Body of pancreas (tissue), 4 donors: ENCODE measurements at regions not wholly inside any gene's neighbourhood (a gene's known extent, or its start where the extent isn't known, plus 50 kb on each side); places are given as distances from the start of the nearest gene placed in this dataset.

ENCODE experiments used
- ATAC-seq: fragments of 150-250 bp; one replicate; pipeline ENCODE4 v1.9.1; 2016
- DNase-seq, 4 donors: peaks; one replicate each; pipeline ENCODE4 v3.0.0-alpha.2; 2019
- H3K27ac ChIP-seq, 4 donors: fragments of 200-600 bp; sonication (generic); 1 replicate in 3 of 4; 2 replicates in 1 of 4; pipeline versions ENCODE4 v1.5.1 to v1.6.1; 2016 to 2019; ENCODE audit warnings: mild to moderate bottlenecking in 1 of 4, mixed read lengths in 1 of 4, moderate library complexity in 1 of 4
- H3K27me3 ChIP-seq, 2 donors: fragments of 200-600 bp; sonication (generic); one replicate each; pipeline ENCODE4 v1.6.0; 2016; ENCODE audit warnings: mild to moderate bottlenecking in 1 of 2
- H3K36me3 ChIP-seq, 2 donors: fragments of 200-600 bp; sonication (generic); replicated peaks in 1 of 2; 2 replicates each; pipeline ENCODE4 v1.5.1; 2016; ENCODE audit warnings: low read depth in 2 of 2; ENCODE audit not compliant: insufficient read depth in 1 of 2
- H3K4me1 ChIP-seq: fragments of 200-600 bp; sonication (generic); one replicate; pipeline ENCODE4 v1.6.0; 2016
- H3K4me3 ChIP-seq, 2 donors: fragments of 200-600 bp; sonication (generic); 1 replicate in 1 of 2; 2 replicates in 1 of 2; pipeline ENCODE4 v1.5.1; 2016 to 2019
- H3K9me3 ChIP-seq, 3 donors: fragments of 200-600 bp; sonication (generic); 1 replicate in 2 of 3; 2 replicates in 1 of 3; pipeline ENCODE4 v1.5.1; 2016
- CTCF ChIP-seq, 7 experiments: fragments of 450-650 bp in 4 of 7; fragments of 200-600 bp in 3 of 7; sonication (generic) in 3 of 7; IDR thresholded peaks; one replicate each; pipeline ENCODE4 v1.5.1; 2016 to 2019; ENCODE audit warnings: antibody characterized with exemption in 7 of 7
- POLR2A ChIP-seq, 3 donors: fragments of 450-650 bp; IDR thresholded peaks; one replicate each; pipeline ENCODE4 v1.6.1; 2016; ENCODE audit warnings: antibody characterized with exemption in 3 of 3, mild to moderate bottlenecking in 2 of 3
- WGBS, 2 donors: methylation state at CpG; one replicate each; pipeline ENCODE4 v1.1.5; 2017; 5-methylcytosine and 5-hydroxymethylcytosine counted together
- intact Hi-C: fragments of 100-400 bp; cut with DNase I; formaldehyde crosslinking; loops from one replicate; pipeline ENCODE4 v1.15.1; 2023

GRCh38 chr6:67642582-67642981, 992.5 kb upstream of the ADGRB3 start:
- DNase-seq (no peak), ATAC-seq (no peak)
- intact Hi-C loops = no loop called here
- Histone ChIP-seq H3K4me1 (no peaks in the 10 kb centered on the region), H3K36me3 (no peaks in the 10 kb centered on the region), H3K27ac (no peak overlapping the region), H3K9me3 (no peaks in the 10 kb centered on the region), H3K4me3 (no peak overlapping the region), H3K27me3 (no peaks in the 10 kb centered on the region)
- WGBS, 2 donors = 38 to 69% methylated on average over 1 of the region's 1 CpG
- TF ChIP-seq CTCF (IDR thresholded peaks at IDR 0.05) = no peak
- TF ChIP-seq POLR2A (IDR thresholded peaks at IDR 0.05) = no peak

- H3K27ac ChIP-seq = no peak overlapping the region
- no peaks in the 10 kb centered on the region for H3K27me3 ChIP-seq
- no peaks in the 10 kb centered on the region for H3K4me1 ChIP-seq
- intact Hi-C loops = no loop called here
- DNase-seq (no peak), ATAC-seq (no peak)
- H3K36me3 ChIP-seq = no peaks in the 10 kb centered on the region
- no peak overlapping the region for H3K4me3 ChIP-seq
- no peaks in the 10 kb centered on the region for H3K9me3 ChIP-seq
- TF ChIP-seq CTCF (IDR thresholded peaks at IDR 0.05) = no peak
- no peak for TF ChIP-seq POLR2A (IDR thresholded peaks at IDR 0.05)
These were observed 994.6 kb upstream of the ADGRB3 start for GRCh38 chr6:67640484-67640883.

- intact Hi-C loops = no loop called here
- no peaks in the 10 kb centered on the region for H3K27me3 ChIP-seq
- H3K27ac ChIP-seq = no peak overlapping the region
- no peak overlapping the region for H3K4me3 ChIP-seq
- H3K36me3 ChIP-seq = no peaks in the 10 kb centered on the region
- no peak for ATAC-seq
- H3K9me3 ChIP-seq = no peaks in the 10 kb centered on the region
- DNase-seq = no peak
- TF ChIP-seq POLR2A (IDR thresholded peaks at IDR 0.05) (no peak), CTCF (IDR thresholded peaks at IDR 0.05) (no peak)
- no peaks in the 10 kb centered on the region for H3K4me1 ChIP-seq
These were observed 995.9 kb upstream of the ADGRB3 start for GRCh38 chr6:67639161-67639560.

GRCh38 chr6:67634199-67634598, 1000.9 kb upstream of the ADGRB3 start:
- WGBS, 2 donors = 79 to 85% methylated on average over 2 of the region's 2 CpGs
- Histone ChIP-seq H3K9me3 (no peaks in the 10 kb centered on the region), H3K4me1 (no peaks in the 10 kb centered on the region), H3K27ac (no peak overlapping the region), H3K27me3 (no peaks in the 10 kb centered on the region), H3K36me3 (no peaks in the 10 kb centered on the region), H3K4me3 (no peak overlapping the region)
- TF ChIP-seq CTCF (IDR thresholded peaks at IDR 0.05) = no peak
- no peak for TF ChIP-seq POLR2A (IDR thresholded peaks at IDR 0.05)
- intact Hi-C loops = no loop called here
- DNase-seq = no peak
- ATAC-seq = no peak

- DNase-seq (no peak), ATAC-seq (no peak)
- WGBS, 2 donors = 67 to 72% methylated on average over 3 of the region's 3 CpGs
- TF ChIP-seq CTCF (IDR thresholded peaks at IDR 0.05) (no peak), POLR2A (IDR thresholded peaks at IDR 0.05) (no peak)
- Histone ChIP-seq H3K36me3 (no peaks in the 10 kb centered on the region), H3K4me1 (no peaks in the 10 kb centered on the region), H3K9me3 (no peaks in the 10 kb centered on the region), H3K4me3 (no peak overlapping the region), H3K27ac (no peak overlapping the region), H3K27me3 (no peaks in the 10 kb centered on the region)
- intact Hi-C loops = no loop called here
These were observed 1002.0 kb upstream of the ADGRB3 start for GRCh38 chr6:67633058-67633457.
